ENCODE measurements at regions not wholly inside any gene's neighbourhood (a gene's known extent, or its start where the extent isn't known, plus 50 kb on each side); places are given as distances from the start of the nearest gene placed in this dataset.

DNA sequence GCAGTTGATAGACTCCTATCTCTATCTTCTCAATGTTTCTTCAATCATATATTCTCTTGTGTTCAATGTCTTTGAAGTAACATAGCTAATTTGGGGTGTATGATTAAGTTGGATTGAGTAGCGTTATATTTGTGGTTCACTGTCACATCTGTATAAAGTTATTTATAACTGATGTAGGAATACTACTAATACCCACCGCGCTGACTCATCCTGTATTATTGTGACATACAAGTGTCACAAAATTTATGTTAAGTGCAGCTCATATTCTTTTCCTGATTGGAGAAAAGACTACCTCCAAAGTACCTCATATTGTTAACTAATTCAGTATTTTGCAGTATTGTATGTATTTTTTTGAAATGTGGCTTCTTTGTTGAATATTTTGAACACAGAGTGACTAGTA is 940.8 kb downstream of the SLC6A15 start:
- Histone ChIP-seq H3K4me1 (no peaks in the 10 kb centered on the region), H3K27ac (no peak overlapping the region), H3K27me3 (no peaks in the 10 kb centered on the region), H3K4me3 (no peak overlapping the region), H3K36me3 (no peaks in the 10 kb centered on the region), H3K9me3 (no peaks in the 10 kb centered on the region)
- TF ChIP-seq, protein P1, sequence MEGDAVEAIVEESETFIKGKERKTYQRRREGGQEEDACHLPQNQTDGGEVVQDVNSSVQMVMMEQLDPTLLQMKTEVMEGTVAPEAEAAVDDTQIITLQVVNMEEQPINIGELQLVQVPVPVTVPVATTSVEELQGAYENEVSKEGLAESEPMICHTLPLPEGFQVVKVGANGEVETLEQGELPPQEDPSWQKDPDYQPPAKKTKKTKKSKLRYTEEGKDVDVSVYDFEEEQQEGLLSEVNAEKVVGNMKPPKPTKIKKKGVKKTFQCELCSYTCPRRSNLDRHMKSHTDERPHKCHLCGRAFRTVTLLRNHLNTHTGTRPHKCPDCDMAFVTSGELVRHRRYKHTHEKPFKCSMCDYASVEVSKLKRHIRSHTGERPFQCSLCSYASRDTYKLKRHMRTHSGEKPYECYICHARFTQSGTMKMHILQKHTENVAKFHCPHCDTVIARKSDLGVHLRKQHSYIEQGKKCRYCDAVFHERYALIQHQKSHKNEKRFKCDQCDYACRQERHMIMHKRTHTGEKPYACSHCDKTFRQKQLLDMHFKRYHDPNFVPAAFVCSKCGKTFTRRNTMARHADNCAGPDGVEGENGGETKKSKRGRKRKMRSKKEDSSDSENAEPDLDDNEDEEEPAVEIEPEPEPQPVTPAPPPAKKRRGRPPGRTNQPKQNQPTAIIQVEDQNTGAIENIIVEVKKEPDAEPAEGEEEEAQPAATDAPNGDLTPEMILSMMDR (IDR thresholded peaks at IDR 0.05), result no peak
- intact Hi-C loops (cut with DNase I), result no loop called here
- no peak for DNase-seq (ENCODE audit: low spot score in 2 of 2)

- no peaks in the 10 kb centered on the region for H3K36me3 ChIP-seq
- intact Hi-C loops (cut with DNase I), result no loop called here
- TF ChIP-seq, protein P1 (IDR thresholded peaks at IDR 0.05), result no peak
- H3K27me3 ChIP-seq, result no peaks in the 10 kb centered on the region
- no peaks in the 10 kb centered on the region for H3K4me1 ChIP-seq
- no peaks in the 10 kb centered on the region for H3K9me3 ChIP-seq
- no peak overlapping the region for H3K27ac ChIP-seq
- no peak overlapping the region for H3K4me3 ChIP-seq
- DNase-seq (ENCODE audit: low spot score in 2 of 2), result no peak
These were observed 951.8 kb downstream of the SLC6A15 start for GRCh38 chr12:83960767-83961166.

GRCh38 chr12:83958997-83959396 is 953.6 kb downstream of the SLC6A15 start:
- Histone ChIP-seq H3K4me1 (no peaks in the 10 kb centered on the region), H3K36me3 (no peaks in the 10 kb centered on the region), H3K4me3 (no peak overlapping the region), H3K9me3 (no peaks in the 10 kb centered on the region), H3K27me3 (no peaks in the 10 kb centered on the region), H3K27ac (no peak overlapping the region)
- TF ChIP-seq, protein P1 (IDR thresholded peaks at IDR 0.05), result no peak
- DNase-seq (ENCODE audit: low spot score in 2 of 2), result no peak
- intact Hi-C loops (cut with DNase I), result no loop called here

- no peaks in the 10 kb centered on the region for H3K4me1 ChIP-seq
- H3K4me3 ChIP-seq, result no peak overlapping the region
- intact Hi-C loops (cut with DNase I), result no loop called here
- H3K36me3 ChIP-seq, result no peaks in the 10 kb centered on the region
- H3K27ac ChIP-seq, result no peak overlapping the region
- no peak for DNase-seq (ENCODE audit: low spot score in 2 of 2)
- H3K27me3 ChIP-seq, result no peaks in the 10 kb centered on the region
- H3K9me3 ChIP-seq, result no peaks in the 10 kb centered on the region
- TF ChIP-seq, protein P1 (IDR thresholded peaks at IDR 0.05), result no peak
These were observed 957.5 kb downstream of the SLC6A15 start for GRCh38 chr12:83954956-83955601.

DNA sequence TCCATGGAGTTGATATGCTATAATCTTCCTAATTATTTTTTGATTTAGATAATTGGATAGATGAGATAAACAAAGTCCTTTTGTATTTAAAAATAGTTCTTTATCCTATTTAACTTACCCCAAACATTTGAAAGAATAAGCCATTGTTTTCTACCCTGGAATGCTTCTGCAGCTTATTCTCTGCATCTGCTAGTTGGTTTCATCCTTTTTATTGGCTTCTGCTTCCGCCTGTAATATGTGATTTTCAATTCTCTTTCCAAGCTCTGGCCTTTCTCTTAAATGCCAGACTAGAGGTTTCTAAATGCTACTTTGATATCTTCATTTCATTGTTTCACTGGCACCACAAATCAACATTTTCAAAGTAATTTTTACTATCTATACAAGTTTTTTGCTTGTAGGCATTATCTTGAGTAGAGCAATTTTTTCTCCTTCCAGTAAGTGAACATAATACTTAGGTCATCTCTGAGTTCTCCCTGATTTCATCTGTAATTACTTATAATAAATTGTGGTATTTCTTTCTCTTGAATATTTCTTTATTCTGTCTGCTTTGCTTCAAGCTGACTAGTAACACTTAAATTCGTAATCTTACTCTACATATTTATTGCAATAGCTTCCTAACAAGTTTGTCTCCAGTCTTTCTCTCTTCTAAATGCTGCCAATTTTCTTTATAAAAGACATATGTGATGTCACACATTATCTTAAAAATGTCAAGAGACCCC is 958.4 kb downstream of the SLC6A15 start:
- H3K9me3 ChIP-seq, result no peaks in the 10 kb centered on the region
- no peak overlapping the region for H3K4me3 ChIP-seq
- intact Hi-C loops (cut with DNase I), result no loop called here
- H3K4me1 ChIP-seq, result no peaks in the 10 kb centered on the region
- no peaks in the 10 kb centered on the region for H3K27me3 ChIP-seq
- DNase-seq (ENCODE audit: low spot score in 2 of 2), result no peak
- H3K36me3 ChIP-seq, result no peaks in the 10 kb centered on the region
- no peak overlapping the region for H3K27ac ChIP-seq
- TF ChIP-seq, protein P1 (IDR thresholded peaks at IDR 0.05), result no peak

Data from ascending aorta (tissue), 2 donors.